ENCODE measurements at regions not wholly inside any gene's neighbourhood (a gene's known extent, or its start where the extent isn't known, plus 50 kb on each side); places are given as distances from the start of the nearest gene placed in this dataset.
"Not testable (repeated sequence)": the region's sequence is repeated elsewhere in the genome, so short reads cannot be mapped to it uniquely, and the experiment has no call there.

GRCh38 chr16:62889097-62889496 lies 852.9 kb upstream of the CDH8 start:
- no peak for DNase-seq (ENCODE audit: extremely low read depth in 1 of 11, low read depth in 9 of 11, low spot score in 4 of 11)

GRCh38 chr16:62883509-62883908 lies 847.3 kb upstream of the CDH8 start:
- DNase-seq (ENCODE audit: extremely low read depth in 1 of 11, low read depth in 9 of 11, low spot score in 4 of 11), result no peak

GRCh38 chr16:62882552-62883221 lies 846.4 kb upstream of the CDH8 start:
- DNase-seq (ENCODE audit: extremely low read depth in 1 of 11, low read depth in 9 of 11, low spot score in 4 of 11), result no peak

- no peak for DNase-seq (ENCODE audit: extremely low read depth in 1 of 11, low read depth in 9 of 11, low spot score in 4 of 11)
These were observed 839.9 kb upstream of the CDH8 start for GRCh38 chr16:62876133-62876532.

GRCh38 chr16:62872339-62872738 lies 836.1 kb upstream of the CDH8 start:
- DNase-seq (ENCODE audit: extremely low read depth in 1 of 11, low read depth in 9 of 11, low spot score in 4 of 11), result no peak

- no peak for DNase-seq (ENCODE audit: extremely low read depth in 1 of 11, low read depth in 9 of 11, low spot score in 4 of 11)
These were observed 834.3 kb upstream of the CDH8 start for GRCh38 chr16:62870554-62870953.

- DNase-seq (ENCODE audit: extremely low read depth in 1 of 11, low read depth in 9 of 11, low spot score in 4 of 11), result no peak
These were observed 833.6 kb upstream of the CDH8 start for GRCh38 chr16:62869837-62870236.

GRCh38 chr16:62863139-62863538 lies 826.9 kb upstream of the CDH8 start:
- no peak for DNase-seq (ENCODE audit: extremely low read depth in 1 of 11, low read depth in 9 of 11, low spot score in 4 of 11)

GRCh38 chr16:62853887-62854286 lies 817.6 kb upstream of the CDH8 start:
- no peak for DNase-seq (ENCODE audit: extremely low read depth in 1 of 11, low read depth in 9 of 11, low spot score in 4 of 11)

- DNase-seq (ENCODE audit: extremely low read depth in 1 of 11, low read depth in 9 of 11, low spot score in 4 of 11), result no peak
These were observed 810.3 kb upstream of the CDH8 start for GRCh38 chr16:62846399-62847057.

- DNase-seq (ENCODE audit: extremely low read depth in 1 of 11, low read depth in 9 of 11, low spot score in 4 of 11), result no peak
These were observed 796.0 kb upstream of the CDH8 start for GRCh38 chr16:62832214-62832613.

- DNase-seq (ENCODE audit: extremely low read depth in 1 of 11, low read depth in 9 of 11, low spot score in 4 of 11), result no peak
These were observed 795.1 kb upstream of the CDH8 start for GRCh38 chr16:62831235-62831850.

GRCh38 chr16:62829607-62830006 lies 793.4 kb upstream of the CDH8 start:
- DNase-seq (ENCODE audit: extremely low read depth in 1 of 11, low read depth in 9 of 11, low spot score in 4 of 11), result no peak

GRCh38 chr16:62829084-62829483 lies 792.8 kb upstream of the CDH8 start:
- DNase-seq (ENCODE audit: extremely low read depth in 1 of 11, low read depth in 9 of 11, low spot score in 4 of 11), result no peak

- DNase-seq (ENCODE audit: extremely low read depth in 1 of 11, low read depth in 9 of 11, low spot score in 4 of 11), result no peak
These were observed 785.6 kb upstream of the CDH8 start for GRCh38 chr16:62821824-62822223.

- DNase-seq (ENCODE audit: extremely low read depth in 1 of 11, low read depth in 9 of 11, low spot score in 4 of 11), result no peak
These were observed 780.8 kb upstream of the CDH8 start for GRCh38 chr16:62816971-62817519.

- DNase-seq (ENCODE audit: extremely low read depth in 1 of 11, low read depth in 9 of 11, low spot score in 4 of 11), result no peak
These were observed 778.7 kb upstream of the CDH8 start for GRCh38 chr16:62814891-62815290.

GRCh38 chr16:62805221-62805857 lies 769.1 kb upstream of the CDH8 start:
- DNase-seq (ENCODE audit: extremely low read depth in 1 of 11, low read depth in 9 of 11, low spot score in 4 of 11), result no peak

GRCh38 chr16:62794724-62795123 lies 758.5 kb upstream of the CDH8 start:
- no peak for DNase-seq (ENCODE audit: extremely low read depth in 1 of 11, low read depth in 9 of 11, low spot score in 4 of 11)

GRCh38 chr16:62780081-62780480 lies 743.8 kb upstream of the CDH8 start:
- DNase-seq (ENCODE audit: extremely low read depth in 1 of 11, low read depth in 9 of 11, low spot score in 4 of 11), result not testable (repeated sequence)
